ENCODE measurements at regions not wholly inside any gene's neighbourhood (a gene's known extent, or its start where the extent isn't known, plus 50 kb on each side); places are given as distances from the start of the nearest gene placed in this dataset.

- ATAC-seq (no peak), DNase-seq (peak in 1 of 4 donors; percentile 13)
- intact Hi-C loops (cut with DNase I) = no loop called here
- Histone ChIP-seq H3K9me3 (no peaks in the 10 kb centered on the region), H3K4me1 (no peaks in the 10 kb centered on the region), H3K4me3 (no peak overlapping the region), H3K27ac (no peak overlapping the region), H3K27me3 (peaks cover 42 to 98% of the 10 kb centered on the region in 2 donors), H3K36me3 (no peaks in the 10 kb centered on the region)
- TF ChIP-seq CTCF (IDR thresholded peaks at IDR 0.05) = no peak
Observed at GRCh38 chr16:86287664-86288201, 222.6 kb upstream of the FOXF1 start.

- peak in 1 of 4 donors; percentile 10 for DNase-seq
- Histone ChIP-seq H3K27me3 (peaks cover 42 to 99% of the 10 kb centered on the region in 2 donors), H3K36me3 (no peaks in the 10 kb centered on the region), H3K27ac (no peak overlapping the region), H3K4me1 (no peaks in the 10 kb centered on the region), H3K9me3 (no peaks in the 10 kb centered on the region), H3K4me3 (no peak overlapping the region)
- ATAC-seq = no peak
- intact Hi-C loops (cut with DNase I) = no loop called here
- no peak for TF ChIP-seq CTCF (IDR thresholded peaks at IDR 0.05)
Observed at GRCh38 chr16:86288716-86289294, 221.5 kb upstream of the FOXF1 start.

GRCh38 chr16:86289304-86289703, 221.0 kb upstream of the FOXF1 start:
- Histone ChIP-seq H3K4me3 (no peak overlapping the region), H3K27me3 (peaks cover 42 to 99% of the 10 kb centered on the region in 2 donors), H3K4me1 (no peaks in the 10 kb centered on the region), H3K27ac (no peak overlapping the region), H3K36me3 (no peaks in the 10 kb centered on the region), H3K9me3 (no peaks in the 10 kb centered on the region)
- no peak for ATAC-seq
- no peak for DNase-seq
- no peak for TF ChIP-seq CTCF (IDR thresholded peaks at IDR 0.05)
- intact Hi-C loops (cut with DNase I) = no loop called here

- ATAC-seq = no peak
- Histone ChIP-seq H3K4me1 (no peaks in the 10 kb centered on the region), H3K27me3 (peaks cover 42 to 99% of the 10 kb centered on the region in 2 donors), H3K36me3 (no peaks in the 10 kb centered on the region), H3K9me3 (no peaks in the 10 kb centered on the region), H3K27ac (no peak overlapping the region), H3K4me3 (no peak overlapping the region)
- no peak for DNase-seq
- intact Hi-C loops (cut with DNase I) = no loop called here
- no peak for TF ChIP-seq CTCF (IDR thresholded peaks at IDR 0.05)
Observed at GRCh38 chr16:86289907-86290306, 220.4 kb upstream of the FOXF1 start.

- Histone ChIP-seq H3K9me3 (no peaks in the 10 kb centered on the region), H3K27ac (no peak overlapping the region), H3K4me3 (no peak overlapping the region), H3K4me1 (no peaks in the 10 kb centered on the region), H3K36me3 (no peaks in the 10 kb centered on the region), H3K27me3 (peaks cover 32 to 99% of the 10 kb centered on the region in 2 donors)
- TF ChIP-seq CTCF (IDR thresholded peaks at IDR 0.05) = no peak
- intact Hi-C loops (cut with DNase I) = no loop called here
- DNase-seq = peak in 1 of 4 donors; percentile 22
- no peak for ATAC-seq
Observed at GRCh38 chr16:86291491-86291890, 218.8 kb upstream of the FOXF1 start.
